NT2/D1 (cell line): ENCODE measurements at regions not wholly inside any gene's neighbourhood (a gene's known extent, or its start where the extent isn't known, plus 50 kb on each side); places are given as distances from the start of the nearest gene placed in this dataset.

ENCODE experiments used
- SUZ12 ChIP-seq: IDR thresholded peaks from 2 replicates; pipeline ENCODE4 v1.6.1; 2011; ENCODE audit not compliant: insufficient read length, insufficient read depth; ENCODE audit errors: extremely low read depth
- YY1 ChIP-seq: IDR thresholded peaks from 2 replicates; pipeline ENCODE4 v1.6.1; 2011; ENCODE audit not compliant: insufficient read length, insufficient read depth
- ZNF274 ChIP-seq: IDR thresholded peaks from 2 replicates; pipeline ENCODE4 v1.6.1; 2011; ENCODE audit warnings: mild to moderate bottlenecking, low read depth, low read length

DNA sequence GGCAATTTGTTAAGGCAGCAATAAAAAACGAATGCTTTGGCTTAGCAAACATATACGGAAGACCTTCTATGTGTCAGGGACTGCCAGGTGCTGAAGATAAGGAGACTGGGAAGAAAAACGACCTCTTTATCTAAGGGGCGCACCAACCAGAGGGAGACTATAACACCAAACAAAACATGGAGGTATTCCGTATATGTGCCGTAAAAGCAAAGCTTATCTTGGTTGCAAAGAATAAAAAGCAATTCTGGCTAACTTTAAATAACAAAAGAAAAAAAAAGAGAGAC lies 167.1 kb upstream of the KCNJ15 start:
- TF ChIP-seq YY1 (no peak), ZNF274 (no peak), SUZ12 (no peak)
